IMR-90 (cell line): ENCODE measurements at regions not wholly inside any gene's neighbourhood (a gene's known extent, or its start where the extent isn't known, plus 50 kb on each side); places are given as distances from the start of the nearest gene placed in this dataset.

Experiments used
- ATAC-seq: fragments of 200-7000 bp; cut with Tn5 transposase; 2 replicates; pipeline ENCODE4 v1.9.1; 2020; ENCODE audit warnings: low read depth, mild to moderate bottlenecking, moderate library complexity
- BruUV-seq: library from RNA; stranded (reverse); fragments of 400-500 nt; replicated peaks from 2 replicates; lab custom pipeline; 2021; lab: Mats Ljungman, UMichigan
- CTCF ChIA-PET: fragments of 300-600 bp; formaldehyde crosslinking; extraction: SDS; loops from one replicate; lab custom pipeline; 2021; ENCODE audit warnings: antibody characterized with exemption; lab: Yijun Ruan, JAX
- POLR2A ChIA-PET: fragments of 300-600 bp; sonication (Branson Sonifier 250); formaldehyde crosslinking; loops from one replicate; lab custom pipeline; 2022; ENCODE audit warnings: antibody characterized with exemption; ENCODE audit not compliant: unreplicated experiment; lab: Charles Lee
- DNase-seq: peaks from one replicate; pipeline ENCODE4 v3.0.0; 2013
- H2AFZ ChIP-seq: replicated peaks from 2 replicates; pipeline ENCODE3; 2013; ENCODE audit warnings: low read length, mild to moderate bottlenecking; ENCODE audit not compliant: poor library complexity
- H2AK5ac ChIP-seq: 2 replicates; pipeline ENCODE4 v1.6.1; 2013; ENCODE audit warnings: low read depth, low read length, inconsistent platforms
- H2AK9ac ChIP-seq: replicated peaks from 2 replicates; pipeline ENCODE3; 2013; ENCODE audit warnings: mild to moderate bottlenecking, low read depth, low read length, moderate library complexity; ENCODE audit not compliant: poor library complexity
- H2BK120ac ChIP-seq: 2 replicates; pipeline ENCODE4 v1.6.1; 2013; ENCODE audit warnings: low read depth, low read length, inconsistent platforms
- H2BK15ac ChIP-seq: 3 replicates; pipeline ENCODE4 v1.6.1; 2013; ENCODE audit warnings: low read depth, low read length, inconsistent platforms
- H2BK20ac ChIP-seq: 2 replicates; pipeline ENCODE4 v1.6.1; 2013; ENCODE audit warnings: low read depth, mild to moderate bottlenecking, inconsistent platforms, low read length, moderate library complexity
- H2BK5ac ChIP-seq: 2 replicates; pipeline ENCODE4 v1.6.1; 2013; ENCODE audit warnings: mild to moderate bottlenecking, low read depth, low read length, inconsistent platforms; ENCODE audit not compliant: poor library complexity, severe bottlenecking
- H3K14ac ChIP-seq: replicated peaks from 2 replicates; pipeline ENCODE4 v1.6.1; 2013; ENCODE audit warnings: low read depth, low read length, inconsistent platforms
- H3K18ac ChIP-seq: 2 replicates; pipeline ENCODE4 v1.6.1; 2013; ENCODE audit warnings: low read depth, low read length, control low read depth
- H3K23ac ChIP-seq: 2 replicates; pipeline ENCODE4 v1.6.1; 2013; ENCODE audit warnings: low read depth, low read length, inconsistent platforms
- H3K27ac ChIP-seq: 2 replicates; pipeline ENCODE4 v1.5.1; 2013; ENCODE audit warnings: mild to moderate bottlenecking, control low read depth, low read length; ENCODE audit not compliant: insufficient read depth
- H3K27me3 ChIP-seq: 2 replicates; pipeline ENCODE4 v1.6.1; 2013; ENCODE audit warnings: low read length; ENCODE audit not compliant: control insufficient read depth, insufficient read depth
- H3K36me3 ChIP-seq: 2 replicates; pipeline ENCODE4 v1.6.1; 2013; ENCODE audit warnings: low read length, mixed read lengths; ENCODE audit not compliant: control insufficient read depth, insufficient read depth
- H3K4ac ChIP-seq: 2 replicates; pipeline ENCODE4 v1.6.1; 2013; ENCODE audit warnings: low read depth, low read length, inconsistent platforms
- H3K4me1 ChIP-seq: 2 replicates; pipeline ENCODE4 v1.6.1; 2013; ENCODE audit warnings: low read length, mixed read lengths; ENCODE audit not compliant: control insufficient read depth, insufficient read depth
- H3K4me2 ChIP-seq: 2 replicates; pipeline ENCODE4 v1.6.1; 2013; ENCODE audit warnings: low read depth, mild to moderate bottlenecking, control low read depth, low read length, moderate library complexity
- H3K4me3 ChIP-seq: 2 replicates; pipeline ENCODE4 v1.5.1; 2013; ENCODE audit warnings: low read depth, mild to moderate bottlenecking, control low read depth, low read length, moderate library complexity; ENCODE audit not compliant: insufficient read depth
- H3K56ac ChIP-seq: 2 replicates; pipeline ENCODE4 v1.6.1; 2013; ENCODE audit warnings: low read length, inconsistent platforms; ENCODE audit not compliant: insufficient read depth; ENCODE audit errors: extremely low read depth
- H3K79me1 ChIP-seq, 2 experiments: 2 replicates each; pipeline ENCODE4 v1.6.1; 2013; ENCODE audit warnings: low read length in 2 of 2, inconsistent platforms in 1 of 2, low read depth in 1 of 2
- H3K9ac ChIP-seq: 2 replicates; pipeline ENCODE4 v1.6.1; 2013; ENCODE audit warnings: low read depth, low read length, control low read depth
- H3K9me1 ChIP-seq: 2 replicates; pipeline ENCODE4 v1.6.1; 2013; ENCODE audit warnings: low read length, inconsistent platforms; ENCODE audit not compliant: insufficient read depth
- H3K9me3 ChIP-seq: 2 replicates; pipeline ENCODE4 v1.6.1; 2013; ENCODE audit warnings: low read length; ENCODE audit not compliant: control insufficient read depth, insufficient read depth
- H4K20me1 ChIP-seq: 2 replicates; pipeline ENCODE4 v1.6.1; 2013; ENCODE audit warnings: low read length, inconsistent platforms; ENCODE audit not compliant: insufficient read depth
- H4K5ac ChIP-seq: 2 replicates; pipeline ENCODE4 v1.6.1; 2013; ENCODE audit warnings: mild to moderate bottlenecking, low read depth, low read length, control low read depth
- H4K8ac ChIP-seq, 2 experiments: 2 replicates each; pipeline ENCODE4 v1.6.1; 2013; ENCODE audit warnings: low read depth in 2 of 2, low read length in 2 of 2, control low read depth in 1 of 2, inconsistent platforms in 1 of 2
- H4K91ac ChIP-seq: 2 replicates; pipeline ENCODE4 v1.6.1; 2013; ENCODE audit warnings: low read depth, low read length, inconsistent platforms; ENCODE audit not compliant: insufficient read depth
- CHD1 ChIP-seq: IDR thresholded peaks from 2 replicates; pipeline ENCODE4 v1.6.1; 2012; ENCODE audit warnings: low read depth, low read length, improper control_type of control experiment
- CTCF ChIP-seq: conservative IDR thresholded peaks from 2 replicates; pipeline ENCODE4 v1.5.1; 2012; ENCODE audit warnings: mild to moderate bottlenecking, low read depth, low read length, improper control_type of control experiment
- ELK1 ChIP-seq: fragments of 150-350 bp; IDR thresholded peaks from 2 replicates; pipeline ENCODE4 v1.6.1; 2016; ENCODE audit warnings: low read depth, mild to moderate bottlenecking, low read length, moderate library complexity, borderline replicate concordance
- MAFK ChIP-seq: IDR thresholded peaks from 2 replicates; pipeline ENCODE4 v1.6.1; 2012; ENCODE audit warnings: low read depth, low read length, improper control_type of control experiment
- NFE2L2 ChIP-seq: fragments of 150-350 bp; IDR thresholded peaks from 2 replicates; pipeline ENCODE4 v1.6.1; 2016; ENCODE audit warnings: low read depth, mild to moderate bottlenecking, low read length
- RAD21 ChIP-seq: IDR thresholded peaks from 2 replicates; pipeline ENCODE4 v1.6.1; 2012; ENCODE audit warnings: low read length, improper control_type of control experiment
- RCOR1 ChIP-seq: IDR thresholded peaks from 2 replicates; pipeline ENCODE4 v1.6.1; 2012; ENCODE audit warnings: mild to moderate bottlenecking, low read length, improper control_type of control experiment; ENCODE audit not compliant: insufficient replicate concordance
- RFX5 ChIP-seq: IDR thresholded peaks from 2 replicates; pipeline ENCODE4 v1.8.0; 2012; ENCODE audit warnings: low read depth, mild to moderate bottlenecking, low read length, moderate library complexity
- SMC3 ChIP-seq: fragments of 150-350 bp; IDR thresholded peaks from 2 replicates; pipeline ENCODE4 v1.6.1; 2016; ENCODE audit warnings: low read depth, mild to moderate bottlenecking, antibody characterized with exemption, low read length, moderate library complexity
- dilution Hi-C: fragments of 300-500 bp; cut with HindIII; formaldehyde crosslinking; loops from one replicate; pipeline ENCODE4 v1.14.3; 2018; ENCODE audit warnings: low sequenced_read_pairs; ENCODE audit not compliant: unreplicated experiment
- in situ Hi-C: fragments of 300-500 bp; cut with MboI; formaldehyde crosslinking; loops from 3 replicates; pipeline ENCODE4 v1.14.3; 2019; ENCODE audit warnings: low sequenced_read_pairs, inconsistent platforms, mixed read lengths
- intact Hi-C: fragments of 100-400 bp; cut with micrococcal nuclease; formaldehyde crosslinking; loops from 2 replicates; pipeline ENCODE4 v1.10.0; 2022

- BruUV-seq, result no TSS peak
- intact Hi-C loops, result no loop called here
- Histone ChIP-seq H2AK9ac (no peak overlapping the region), H2BK20ac (no peak overlapping the region), H2BK120ac (no peak overlapping the region), H3K14ac (no peak overlapping the region), H3K4ac (no peak overlapping the region), H3K4me2 (no peak overlapping the region), H4K8ac (no peak overlapping the region), H3K18ac (no peak overlapping the region), H3K9me1 (peaks cover 19% of the 10 kb centered on the region; the same call in 1 of the 2 replicates), H3K9me3 (0 out of 2 replicates have a peak, but pooled peaks cover 2% of the 10 kb centered on the region), H2BK15ac (no peak overlapping the region), H3K27ac (no peak overlapping the region), H4K91ac (no peak overlapping the region), H3K4me3 (no peak overlapping the region), H3K36me3 (no peaks in the 10 kb centered on the region), H3K27me3 (no peaks in the 10 kb centered on the region), H2BK5ac (no peak overlapping the region), H3K79me1 (no peaks in the 10 kb centered on the region), H2AFZ (no peak overlapping the region), H4K20me1 (no peaks in the 10 kb centered on the region), H3K56ac (no peak overlapping the region), H4K5ac (no peak overlapping the region), H3K4me1 (peaks cover 12% of the 10 kb centered on the region; the same call in 1 of the 2 replicates), H2AK5ac (no peak overlapping the region), H3K9ac (no peak overlapping the region), H3K23ac (no peak overlapping the region)
- POLR2A ChIA-PET, result no interaction called here
- no peak for TF ChIP-seq ELK1
- TF ChIP-seq CHD1, result no peak
- TF ChIP-seq RAD21, result no peak
- no peak for TF ChIP-seq NFE2L2
- TF ChIP-seq RFX5, result no peak
- no peak for TF ChIP-seq SMC3
- TF ChIP-seq RCOR1, result no peak
- no peak for TF ChIP-seq MAFK
- TF ChIP-seq CTCF, result no peak
- ATAC-seq (no peak), DNase-seq (no peak)
- CTCF ChIA-PET, result interaction anchor here (0.9 kb wide), 1 partner anchor 20 kb away, joined by 3 read pairs; no protein-coding TSS in a partner anchor
- in situ Hi-C loops, result no loop called here
- dilution Hi-C loops, result no loop called here
These were observed 69.5 kb upstream of the SMIM15 start for GRCh38 chr5:61231813-61232212.
